C4-2B (cell line): ENCODE measurements at regions not wholly inside any gene's neighbourhood (a gene's known extent, or its start where the extent isn't known, plus 50 kb on each side); places are given as distances from the start of the nearest gene placed in this dataset.

Source experiments
- ZFX ChIP-seq: fragments of 450-650 bp; IDR thresholded peaks from 2 replicates; pipeline ENCODE4 v1.6.1; 2017
- TF ChIP-seq, protein P1 (sequence below): fragments of 450-650 bp; conservative IDR thresholded peaks from 2 replicates; pipeline ENCODE4 v1.5.1; 2017; ENCODE audit warnings: mild to moderate bottlenecking

DNA sequence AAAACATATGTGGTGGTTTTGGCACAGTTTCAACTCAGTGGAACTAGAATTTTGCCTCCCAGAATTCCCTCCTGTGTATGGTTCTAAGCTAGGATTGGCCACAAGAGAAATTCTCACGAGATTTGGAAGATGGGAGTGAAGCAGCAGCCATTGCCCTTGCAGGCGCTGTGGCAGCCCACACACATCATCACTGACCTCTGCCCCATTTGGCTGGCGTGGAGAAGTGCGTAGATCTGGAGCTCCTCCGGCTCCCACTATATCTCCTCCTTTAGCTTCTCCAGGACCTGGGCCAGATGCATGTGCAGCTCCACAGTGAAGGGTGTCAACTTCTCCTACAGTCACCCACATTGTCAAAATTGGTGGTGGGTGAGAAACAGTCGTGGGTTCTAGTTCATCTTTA, 199.6 kb downstream of the EFHB start:
- TF ChIP-seq, protein P1, sequence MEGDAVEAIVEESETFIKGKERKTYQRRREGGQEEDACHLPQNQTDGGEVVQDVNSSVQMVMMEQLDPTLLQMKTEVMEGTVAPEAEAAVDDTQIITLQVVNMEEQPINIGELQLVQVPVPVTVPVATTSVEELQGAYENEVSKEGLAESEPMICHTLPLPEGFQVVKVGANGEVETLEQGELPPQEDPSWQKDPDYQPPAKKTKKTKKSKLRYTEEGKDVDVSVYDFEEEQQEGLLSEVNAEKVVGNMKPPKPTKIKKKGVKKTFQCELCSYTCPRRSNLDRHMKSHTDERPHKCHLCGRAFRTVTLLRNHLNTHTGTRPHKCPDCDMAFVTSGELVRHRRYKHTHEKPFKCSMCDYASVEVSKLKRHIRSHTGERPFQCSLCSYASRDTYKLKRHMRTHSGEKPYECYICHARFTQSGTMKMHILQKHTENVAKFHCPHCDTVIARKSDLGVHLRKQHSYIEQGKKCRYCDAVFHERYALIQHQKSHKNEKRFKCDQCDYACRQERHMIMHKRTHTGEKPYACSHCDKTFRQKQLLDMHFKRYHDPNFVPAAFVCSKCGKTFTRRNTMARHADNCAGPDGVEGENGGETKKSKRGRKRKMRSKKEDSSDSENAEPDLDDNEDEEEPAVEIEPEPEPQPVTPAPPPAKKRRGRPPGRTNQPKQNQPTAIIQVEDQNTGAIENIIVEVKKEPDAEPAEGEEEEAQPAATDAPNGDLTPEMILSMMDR = no peak
- TF ChIP-seq ZFX = no peak
